Panc1 (cell line): ENCODE measurements at regions not wholly inside any gene's neighbourhood (a gene's known extent, or its start where the extent isn't known, plus 50 kb on each side); places are given as distances from the start of the nearest gene placed in this dataset.

Experiments used
- ATAC-seq: fragments of 200-7000 bp; cut with Tn5 transposase; 2 replicates; pipeline ENCODE4 v1.9.1; 2020; ENCODE audit warnings: mild to moderate bottlenecking, moderate library complexity
- BruUV-seq: library from RNA; stranded (reverse); fragments of 400-500 nt; replicated peaks from 2 replicates; lab custom pipeline; 2021; lab: Mats Ljungman, UMichigan
- CTCF ChIA-PET: fragments of 300-600 bp; sonication (Branson Sonifier 250); formaldehyde crosslinking; loops from one replicate; lab custom pipeline; 2022; ENCODE audit warnings: antibody characterized with exemption; lab: Charles Lee
- POLR2A ChIA-PET: fragments of 300-600 bp; sonication (Branson Sonifier 250); formaldehyde crosslinking; loops from one replicate; lab custom pipeline; 2022; ENCODE audit warnings: antibody characterized with exemption; lab: Charles Lee
- DNase-seq: peaks from one replicate; pipeline ENCODE4 v3.0.0-alpha.2; 2010; ENCODE audit warnings: low read depth, low spot score
- H3K27ac ChIP-seq: 2 replicates; pipeline ENCODE4 v1.5.1; 2011; ENCODE audit warnings: mild to moderate bottlenecking, low read length, inconsistent platforms
- H3K27me3 ChIP-seq: fragments of 200-500 bp; sonication (Bioruptor generic); 2 replicates; pipeline ENCODE4 v1.6.0; 2014; ENCODE audit warnings: low read length, inconsistent platforms; ENCODE audit not compliant: control insufficient read depth, insufficient read depth
- H3K36me3 ChIP-seq: fragments of 200-500 bp; sonication (Bioruptor generic); 2 replicates; pipeline ENCODE4 v1.5.1; 2014; ENCODE audit warnings: inconsistent platforms, mild to moderate bottlenecking, low read length, moderate library complexity; ENCODE audit not compliant: control insufficient read depth, insufficient read depth
- H3K4me1 ChIP-seq: 2 replicates; pipeline ENCODE4 v1.5.1; 2011; ENCODE audit warnings: inconsistent platforms, mild to moderate bottlenecking, low read length, moderate library complexity; ENCODE audit not compliant: control insufficient read depth, insufficient read depth
- H3K4me3 ChIP-seq, 2 experiments: 2 replicates each; pipeline ENCODE4 v1.5.1; 2011 to 2012; ENCODE audit warnings: low read depth in 2 of 2, low read length in 2 of 2, mild to moderate bottlenecking in 2 of 2, inconsistent platforms in 1 of 2, moderate library complexity in 1 of 2
- H3K9me3 ChIP-seq: fragments of 200-500 bp; sonication (Bioruptor generic); 2 replicates; pipeline ENCODE4 v1.5.1; 2014; ENCODE audit warnings: low read depth, mild to moderate bottlenecking, inconsistent platforms, low read length, moderate library complexity; ENCODE audit not compliant: control insufficient read depth, insufficient read depth
- POLR2AphosphoS5 ChIP-seq: IDR thresholded peaks from 2 replicates; pipeline ENCODE4 v1.6.1; 2012; ENCODE audit warnings: mild to moderate bottlenecking, low read depth, low read length, moderate library complexity
- SIN3A ChIP-seq: IDR thresholded peaks from 2 replicates; pipeline ENCODE4 v1.6.1; 2012; ENCODE audit warnings: low read depth, mild to moderate bottlenecking, low read length, moderate library complexity, borderline replicate concordance; ENCODE audit not compliant: insufficient read depth
- TCF7L2 ChIP-seq: IDR thresholded peaks from 2 replicates; pipeline ENCODE4 v1.6.1; 2011; ENCODE audit warnings: mild to moderate bottlenecking, low read depth, low read length, inconsistent platforms
- in situ Hi-C: cut with HindIII; loops from 2 replicates; pipeline ENCODE4 v1.10.0; 2016; ENCODE audit warnings: low sequenced_read_pairs, low pct_unique_long_range_greater_than_20kb
- intact Hi-C: fragments of 100-400 bp; cut with micrococcal nuclease; formaldehyde crosslinking; loops from one replicate; pipeline ENCODE4 v1.10.0; 2022; ENCODE audit not compliant: unreplicated experiment
- TF ChIP-seq, protein P1 (sequence below), 2 experiments: IDR thresholded peaks; 2 replicates each; pipeline ENCODE4 v1.6.1; 2011 to 2012; ENCODE audit warnings: low read depth in 2 of 2, control low read depth in 1 of 2, low read length in 1 of 2, mild to moderate bottlenecking in 1 of 2, moderate library complexity in 1 of 2; ENCODE audit not compliant: insufficient read depth in 1 of 2
- TF ChIP-seq, protein P2 (sequence below): fragments of 450-650 bp; IDR thresholded peaks from 2 replicates; pipeline ENCODE4 v1.5.1; 2017; ENCODE audit warnings: mild to moderate bottlenecking

DNA sequence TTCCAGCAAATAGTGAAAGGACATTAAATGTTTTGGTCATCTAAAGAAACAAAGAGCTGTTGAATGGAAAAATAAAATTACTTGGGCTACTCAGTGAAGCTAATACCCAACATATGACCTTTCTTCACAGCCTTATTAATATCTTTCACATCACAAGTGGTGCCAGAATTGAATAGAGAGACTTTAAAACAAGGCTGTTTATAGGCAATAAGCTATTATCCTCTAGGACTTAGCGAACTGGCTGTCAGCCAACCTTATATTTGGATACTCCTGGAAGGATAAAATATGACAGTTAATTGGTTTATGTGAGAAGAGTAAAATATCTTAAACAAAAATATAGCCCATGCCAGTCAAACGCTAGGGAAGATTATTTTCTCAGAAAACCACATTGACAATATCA, 225.5 kb upstream of the BLID start:
- BruUV-seq: no TSS peak
- ATAC-seq (no peak), DNase-seq (no peak)
- POLR2A ChIA-PET: no interaction called here
- no peaks in the 10 kb centered on the region for H3K9me3 ChIP-seq
- no peak overlapping the region for H3K27ac ChIP-seq
- no peaks in the 10 kb centered on the region for H3K4me1 ChIP-seq
- intact Hi-C loops (no loop called here), in situ Hi-C loops (no loop called here)
- H3K4me3 ChIP-seq: no peak overlapping the region
- peaks cover 32% of the 10 kb centered on the region for H3K27me3 ChIP-seq
- TF ChIP-seq SIN3A (no peak), TCF7L2 (no peak), POLR2AphosphoS5 (no peak)
- TF ChIP-seq, protein P1, sequence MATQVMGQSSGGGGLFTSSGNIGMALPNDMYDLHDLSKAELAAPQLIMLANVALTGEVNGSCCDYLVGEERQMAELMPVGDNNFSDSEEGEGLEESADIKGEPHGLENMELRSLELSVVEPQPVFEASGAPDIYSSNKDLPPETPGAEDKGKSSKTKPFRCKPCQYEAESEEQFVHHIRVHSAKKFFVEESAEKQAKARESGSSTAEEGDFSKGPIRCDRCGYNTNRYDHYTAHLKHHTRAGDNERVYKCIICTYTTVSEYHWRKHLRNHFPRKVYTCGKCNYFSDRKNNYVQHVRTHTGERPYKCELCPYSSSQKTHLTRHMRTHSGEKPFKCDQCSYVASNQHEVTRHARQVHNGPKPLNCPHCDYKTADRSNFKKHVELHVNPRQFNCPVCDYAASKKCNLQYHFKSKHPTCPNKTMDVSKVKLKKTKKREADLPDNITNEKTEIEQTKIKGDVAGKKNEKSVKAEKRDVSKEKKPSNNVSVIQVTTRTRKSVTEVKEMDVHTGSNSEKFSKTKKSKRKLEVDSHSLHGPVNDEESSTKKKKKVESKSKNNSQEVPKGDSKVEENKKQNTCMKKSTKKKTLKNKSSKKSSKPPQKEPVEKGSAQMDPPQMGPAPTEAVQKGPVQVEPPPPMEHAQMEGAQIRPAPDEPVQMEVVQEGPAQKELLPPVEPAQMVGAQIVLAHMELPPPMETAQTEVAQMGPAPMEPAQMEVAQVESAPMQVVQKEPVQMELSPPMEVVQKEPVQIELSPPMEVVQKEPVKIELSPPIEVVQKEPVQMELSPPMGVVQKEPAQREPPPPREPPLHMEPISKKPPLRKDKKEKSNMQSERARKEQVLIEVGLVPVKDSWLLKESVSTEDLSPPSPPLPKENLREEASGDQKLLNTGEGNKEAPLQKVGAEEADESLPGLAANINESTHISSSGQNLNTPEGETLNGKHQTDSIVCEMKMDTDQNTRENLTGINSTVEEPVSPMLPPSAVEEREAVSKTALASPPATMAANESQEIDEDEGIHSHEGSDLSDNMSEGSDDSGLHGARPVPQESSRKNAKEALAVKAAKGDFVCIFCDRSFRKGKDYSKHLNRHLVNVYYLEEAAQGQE (IDR thresholded peaks at IDR 0.05; ENCODE audit: insufficient read depth in 1 of 2, low read depth in 2 of 2, low read length in 1 of 2): no peak
- TF ChIP-seq, protein P2, sequence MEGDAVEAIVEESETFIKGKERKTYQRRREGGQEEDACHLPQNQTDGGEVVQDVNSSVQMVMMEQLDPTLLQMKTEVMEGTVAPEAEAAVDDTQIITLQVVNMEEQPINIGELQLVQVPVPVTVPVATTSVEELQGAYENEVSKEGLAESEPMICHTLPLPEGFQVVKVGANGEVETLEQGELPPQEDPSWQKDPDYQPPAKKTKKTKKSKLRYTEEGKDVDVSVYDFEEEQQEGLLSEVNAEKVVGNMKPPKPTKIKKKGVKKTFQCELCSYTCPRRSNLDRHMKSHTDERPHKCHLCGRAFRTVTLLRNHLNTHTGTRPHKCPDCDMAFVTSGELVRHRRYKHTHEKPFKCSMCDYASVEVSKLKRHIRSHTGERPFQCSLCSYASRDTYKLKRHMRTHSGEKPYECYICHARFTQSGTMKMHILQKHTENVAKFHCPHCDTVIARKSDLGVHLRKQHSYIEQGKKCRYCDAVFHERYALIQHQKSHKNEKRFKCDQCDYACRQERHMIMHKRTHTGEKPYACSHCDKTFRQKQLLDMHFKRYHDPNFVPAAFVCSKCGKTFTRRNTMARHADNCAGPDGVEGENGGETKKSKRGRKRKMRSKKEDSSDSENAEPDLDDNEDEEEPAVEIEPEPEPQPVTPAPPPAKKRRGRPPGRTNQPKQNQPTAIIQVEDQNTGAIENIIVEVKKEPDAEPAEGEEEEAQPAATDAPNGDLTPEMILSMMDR: no peak
- no peaks in the 10 kb centered on the region for H3K36me3 ChIP-seq
- CTCF ChIA-PET: interaction anchor here (0.5 kb wide), 1 partner anchor 381 kb away, joined by 9 read pairs; no protein-coding TSS in a partner anchor

DNA sequence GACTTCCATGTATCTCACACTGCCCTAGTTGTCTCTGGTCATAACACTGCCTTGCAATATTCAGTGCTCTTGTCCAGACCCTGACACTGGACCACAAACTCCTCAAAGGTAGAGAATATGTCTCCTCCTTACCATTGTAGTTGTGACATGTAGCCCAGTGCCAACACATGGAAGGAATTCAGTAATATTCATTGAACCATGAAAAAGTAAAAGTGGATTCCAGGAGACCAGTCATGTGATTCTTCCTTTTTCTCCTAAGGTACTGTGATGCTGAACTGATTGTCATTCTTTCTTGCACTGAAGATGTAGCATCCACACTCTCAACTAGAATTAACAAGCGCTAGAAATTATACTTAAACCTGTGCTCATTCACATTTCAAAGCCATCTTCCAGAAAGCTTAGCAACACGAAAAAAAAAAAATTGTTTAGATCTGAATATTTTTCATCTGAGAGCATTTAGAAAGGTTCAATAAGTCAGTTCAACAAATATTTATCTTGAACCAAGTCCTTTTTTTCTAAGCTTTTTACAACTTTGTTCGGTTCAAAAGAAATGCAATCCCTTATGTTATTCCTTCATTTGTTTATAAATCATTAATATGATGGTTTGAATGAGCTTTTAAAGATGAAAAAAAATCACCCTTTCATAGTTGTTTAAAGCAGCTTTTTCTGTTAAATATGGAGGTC, 224.7 kb upstream of the BLID start:
- POLR2A ChIA-PET: no interaction called here
- DNase-seq (no peak), ATAC-seq (no peak)
- in situ Hi-C loops (no loop called here), intact Hi-C loops (no loop called here)
- H3K27ac ChIP-seq: no peak overlapping the region
- no peaks in the 10 kb centered on the region for H3K36me3 ChIP-seq
- no peaks in the 10 kb centered on the region for H3K9me3 ChIP-seq
- H3K27me3 ChIP-seq: peaks cover 33% of the 10 kb centered on the region
- BruUV-seq: no TSS peak
- TF ChIP-seq, protein P1 (IDR thresholded peaks at IDR 0.05; ENCODE audit: insufficient read depth in 1 of 2, low read depth in 2 of 2, low read length in 1 of 2): no peak
- H3K4me3 ChIP-seq: no peak overlapping the region
- no peaks in the 10 kb centered on the region for H3K4me1 ChIP-seq
- CTCF ChIA-PET: no interaction called here
